ENCODE measurements at regions not wholly inside any gene's neighbourhood (a gene's known extent, or its start where the extent isn't known, plus 50 kb on each side); places are given as distances from the start of the nearest gene placed in this dataset.

GRCh38 chr13:44685641-44686040, 109.5 kb upstream of the TSC22D1 start:
- TF ChIP-seq EZH2 (IDR thresholded peaks at IDR 0.05) (no peak), POLR2AphosphoS5 (IDR thresholded peaks at IDR 0.05; ENCODE audit: low read depth, low read length) (no peak), ZBTB33 (IDR thresholded peaks at IDR 0.05; ENCODE audit: extremely low read depth, insufficient replicate concordance, low read length) (no peak)

Data from HCT116 (cell line).